Vagina (tissue), 2 donors: ENCODE measurements at regions not wholly inside any gene's neighbourhood (a gene's known extent, or its start where the extent isn't known, plus 50 kb on each side); places are given as distances from the start of the nearest gene placed in this dataset.

Experiments
- DNase-seq, 2 donors: peaks; one replicate each; pipeline ENCODE4 v3.0.0-alpha.2; 2017; ENCODE audit errors: extremely low spot score in 2 of 2
- H3K27ac ChIP-seq: fragments of 200-600 bp; sonication (generic); one replicate; pipeline ENCODE4 v1.5.1; 2019
- H3K27me3 ChIP-seq: fragments of 200-600 bp; sonication (generic); one replicate; pipeline ENCODE4 v1.5.1; 2019
- H3K36me3 ChIP-seq, 2 donors: fragments of 200-600 bp; sonication (generic); one replicate each; pipeline ENCODE4 v1.5.1; 2017 to 2019
- H3K4me1 ChIP-seq: fragments of 200-600 bp; sonication (generic); one replicate; pipeline ENCODE4 v1.5.1; 2019
- H3K4me3 ChIP-seq, 2 donors: fragments of 200-600 bp; sonication (generic); 1 replicate in 1 of 2; 2 replicates in 1 of 2; pipeline ENCODE4 v1.5.1; 2016 to 2019
- H3K9me3 ChIP-seq: fragments of 200-600 bp; sonication (generic); one replicate; pipeline ENCODE4 v1.5.1; 2019
- POLR2A ChIP-seq, 2 donors: fragments of 450-650 bp; IDR thresholded peaks; one replicate each; pipeline ENCODE4 v1.6.1; 2017; ENCODE audit warnings: antibody characterized with exemption in 2 of 2, mild to moderate bottlenecking in 2 of 2, moderate library complexity in 2 of 2
- POLR2AphosphoS5 ChIP-seq, 2 donors: sonication (generic); formaldehyde crosslinking; IDR thresholded peaks; one replicate each; pipeline ENCODE4 v1.9.0; 2017; ENCODE audit warnings: antibody characterized with exemption in 2 of 2, mild to moderate bottlenecking in 2 of 2, low read depth in 1 of 2; ENCODE audit not compliant: insufficient read depth in 1 of 2
- intact Hi-C: fragments of 100-400 bp; cut with DNase I; formaldehyde crosslinking; loops from one replicate; pipeline ENCODE4 v1.15.1; 2023
- TF ChIP-seq, protein P1 (sequence below), 3 experiments: fragments of 450-650 bp in 2 of 3; fragments of 200-600 bp in 1 of 3; sonication (generic) in 1 of 3; IDR thresholded peaks; one replicate each; pipeline ENCODE4 v1.5.1; 2017 to 2019; ENCODE audit warnings: antibody characterized with exemption in 3 of 3, mild to moderate bottlenecking in 2 of 3, moderate library complexity in 2 of 3

GRCh38 chr12:88298014-88298682 lies 156.0 kb downstream of the TMTC3 start:
- TF ChIP-seq POLR2AphosphoS5 (IDR thresholded peaks at IDR 0.05; ENCODE audit: insufficient read depth in 1 of 2, low read depth in 1 of 2) = no peak
- no peak for DNase-seq
- intact Hi-C loops = no loop called here
- no peak overlapping the region for H3K27ac ChIP-seq
- H3K27me3 ChIP-seq = no peaks in the 10 kb centered on the region
- H3K4me1 ChIP-seq = peaks cover 20% of the 10 kb centered on the region
- no peaks in the 10 kb centered on the region for H3K9me3 ChIP-seq
- no peaks in the 10 kb centered on the region for H3K36me3 ChIP-seq
- H3K4me3 ChIP-seq = no peak overlapping the region

- Histone ChIP-seq H3K4me1 (peaks cover 20% of the 10 kb centered on the region), H3K27me3 (no peaks in the 10 kb centered on the region), H3K9me3 (no peaks in the 10 kb centered on the region), H3K36me3 (no peaks in the 10 kb centered on the region), H3K4me3 (no peak overlapping the region), H3K27ac (no peak overlapping the region)
- DNase-seq = no peak
- intact Hi-C loops = no loop called here
- TF ChIP-seq POLR2AphosphoS5 (IDR thresholded peaks at IDR 0.05; ENCODE audit: insufficient read depth in 1 of 2, low read depth in 1 of 2) = peak in 1 of 2 donors; percentile 38
- TF ChIP-seq, protein P1, sequence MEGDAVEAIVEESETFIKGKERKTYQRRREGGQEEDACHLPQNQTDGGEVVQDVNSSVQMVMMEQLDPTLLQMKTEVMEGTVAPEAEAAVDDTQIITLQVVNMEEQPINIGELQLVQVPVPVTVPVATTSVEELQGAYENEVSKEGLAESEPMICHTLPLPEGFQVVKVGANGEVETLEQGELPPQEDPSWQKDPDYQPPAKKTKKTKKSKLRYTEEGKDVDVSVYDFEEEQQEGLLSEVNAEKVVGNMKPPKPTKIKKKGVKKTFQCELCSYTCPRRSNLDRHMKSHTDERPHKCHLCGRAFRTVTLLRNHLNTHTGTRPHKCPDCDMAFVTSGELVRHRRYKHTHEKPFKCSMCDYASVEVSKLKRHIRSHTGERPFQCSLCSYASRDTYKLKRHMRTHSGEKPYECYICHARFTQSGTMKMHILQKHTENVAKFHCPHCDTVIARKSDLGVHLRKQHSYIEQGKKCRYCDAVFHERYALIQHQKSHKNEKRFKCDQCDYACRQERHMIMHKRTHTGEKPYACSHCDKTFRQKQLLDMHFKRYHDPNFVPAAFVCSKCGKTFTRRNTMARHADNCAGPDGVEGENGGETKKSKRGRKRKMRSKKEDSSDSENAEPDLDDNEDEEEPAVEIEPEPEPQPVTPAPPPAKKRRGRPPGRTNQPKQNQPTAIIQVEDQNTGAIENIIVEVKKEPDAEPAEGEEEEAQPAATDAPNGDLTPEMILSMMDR (IDR thresholded peaks at IDR 0.05) = no peak
- TF ChIP-seq POLR2A (IDR thresholded peaks at IDR 0.05) = no peak
Measured at GRCh38 chr12:88298761-88299242, 156.7 kb downstream of the TMTC3 start.

GRCh38 chr12:88299567-88300101 lies 157.5 kb downstream of the TMTC3 start:
- TF ChIP-seq POLR2A (IDR thresholded peaks at IDR 0.05) (no peak), POLR2AphosphoS5 (IDR thresholded peaks at IDR 0.05; ENCODE audit: insufficient read depth in 1 of 2, low read depth in 1 of 2) (no peak)
- DNase-seq = no peak
- H3K4me3 ChIP-seq = no peak overlapping the region
- no peak overlapping the region for H3K27ac ChIP-seq
- peaks cover 20% of the 10 kb centered on the region for H3K4me1 ChIP-seq
- no peaks in the 10 kb centered on the region for H3K36me3 ChIP-seq
- H3K9me3 ChIP-seq = no peaks in the 10 kb centered on the region
- intact Hi-C loops = no loop called here
- no peaks in the 10 kb centered on the region for H3K27me3 ChIP-seq

DNA sequence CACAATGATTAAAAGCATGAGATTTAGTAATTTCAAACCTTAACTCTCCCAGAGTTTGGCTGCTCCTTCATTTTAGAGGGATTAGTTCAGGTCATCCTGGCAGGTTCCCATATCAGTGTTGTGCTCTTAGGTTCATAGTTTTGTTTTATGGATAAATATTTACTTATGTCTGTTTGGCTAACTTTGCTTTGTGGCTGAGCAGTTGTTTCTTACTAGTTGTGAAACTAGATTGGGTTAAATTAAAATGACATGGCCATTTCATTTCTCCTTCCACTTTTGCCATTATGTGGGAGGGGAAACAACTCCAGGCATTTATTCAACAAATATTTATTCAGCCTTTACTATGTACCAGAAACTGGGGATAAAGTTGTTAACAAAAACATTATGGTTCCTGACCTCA lies 158.8 kb downstream of the TMTC3 start:
- no peaks in the 10 kb centered on the region for H3K36me3 ChIP-seq
- no peaks in the 10 kb centered on the region for H3K27me3 ChIP-seq
- DNase-seq = no peak
- H3K4me1 ChIP-seq = peaks cover 20% of the 10 kb centered on the region
- H3K4me3 ChIP-seq = no peak overlapping the region
- no peak overlapping the region for H3K27ac ChIP-seq
- no peaks in the 10 kb centered on the region for H3K9me3 ChIP-seq
- intact Hi-C loops = no loop called here
- no peak for TF ChIP-seq POLR2AphosphoS5 (IDR thresholded peaks at IDR 0.05; ENCODE audit: insufficient read depth in 1 of 2, low read depth in 1 of 2)
- no peak for TF ChIP-seq POLR2A (IDR thresholded peaks at IDR 0.05)
- TF ChIP-seq, protein P1 (IDR thresholded peaks at IDR 0.05) = no peak

GRCh38 chr12:88303335-88303734 lies 161.2 kb downstream of the TMTC3 start:
- Histone ChIP-seq H3K4me3 (no peak overlapping the region), H3K9me3 (no peaks in the 10 kb centered on the region), H3K27ac (no peak overlapping the region), H3K36me3 (no peaks in the 10 kb centered on the region), H3K4me1 (peaks cover 18% of the 10 kb centered on the region), H3K27me3 (no peaks in the 10 kb centered on the region)
- intact Hi-C loops = no loop called here
- no peak for DNase-seq
- TF ChIP-seq POLR2A (IDR thresholded peaks at IDR 0.05) (no peak), POLR2AphosphoS5 (IDR thresholded peaks at IDR 0.05; ENCODE audit: insufficient read depth in 1 of 2, low read depth in 1 of 2) (no peak)
- TF ChIP-seq, protein P1 (IDR thresholded peaks at IDR 0.05) = no peak

GRCh38 chr12:88305254-88305890 lies 163.3 kb downstream of the TMTC3 start:
- no peak for DNase-seq
- Histone ChIP-seq H3K36me3 (no peaks in the 10 kb centered on the region), H3K9me3 (no peaks in the 10 kb centered on the region), H3K4me1 (no peaks in the 10 kb centered on the region), H3K27me3 (no peaks in the 10 kb centered on the region), H3K4me3 (no peak overlapping the region), H3K27ac (no peak overlapping the region)
- intact Hi-C loops = no loop called here
- TF ChIP-seq POLR2AphosphoS5 (IDR thresholded peaks at IDR 0.05; ENCODE audit: insufficient read depth in 1 of 2, low read depth in 1 of 2) (no peak), POLR2A (IDR thresholded peaks at IDR 0.05) (no peak)
- TF ChIP-seq, protein P1 (IDR thresholded peaks at IDR 0.05) = no peak
